ENCODE measurements at regions not wholly inside any gene's neighbourhood (a gene's known extent, or its start where the extent isn't known, plus 50 kb on each side); places are given as distances from the start of the nearest gene placed in this dataset.

GRCh38 chr12:88643685-88644084 is 63.4 kb upstream of the KITLG start:
- no peak for DNase-seq
- H3K36me3 ChIP-seq (ENCODE audit: control insufficient read depth, insufficient read depth, low read length) = no peaks in the 10 kb centered on the region
- no peaks in the 10 kb centered on the region for H3K4me1 Mint-ChIP-seq
- TF ChIP-seq CTCF (conservative IDR thresholded peaks at IDR 0.05) = no peak
- no peaks in the 10 kb centered on the region for H3K9me3 Mint-ChIP-seq
- no peaks in the 10 kb centered on the region for H3K36me3 Mint-ChIP-seq (ENCODE audit: low read depth)
- H3K9me3 ChIP-seq (ENCODE audit: control insufficient read depth, low read length) = no peaks in the 10 kb centered on the region
- no peaks in the 10 kb centered on the region for H3K27me3 Mint-ChIP-seq (ENCODE audit: insufficient read depth)
- H3K27ac ChIP-seq (ENCODE audit: low read depth, low read length) = no peak overlapping the region
- H3K4me3 ChIP-seq (ENCODE audit: low read length) = no peak overlapping the region
- 100% methylated on average over 1 of the region's 2 CpGs; no CpG with 5 or more reads in 1 of the 2 experiments for WGBS, 2 experiments (ENCODE audit: insufficient coverage in 1 of 2, insufficient read length in 1 of 2)
- H3K27me3 ChIP-seq (ENCODE audit: control insufficient read depth, insufficient read depth, low read length, poor library complexity, severe bottlenecking) = no peaks in the 10 kb centered on the region
- H3K4me3 Mint-ChIP-seq = no peak overlapping the region
- H3K27ac Mint-ChIP-seq = no peak overlapping the region
- no peaks in the 10 kb centered on the region for H3K4me1 ChIP-seq (ENCODE audit: control insufficient read depth, insufficient read depth, low read length)
- no peak overlapping the region for H3K9ac ChIP-seq (ENCODE audit: extremely low read depth, low read length, poor library complexity, severe bottlenecking)

- Histone ChIP-seq H3K4me3 (ENCODE audit: low read length) (no peak overlapping the region), H3K27ac (ENCODE audit: low read depth, low read length) (no peak overlapping the region), H3K9me3 (ENCODE audit: control insufficient read depth, low read length) (no peaks in the 10 kb centered on the region), H3K27me3 (ENCODE audit: control insufficient read depth, insufficient read depth, low read length, poor library complexity, severe bottlenecking) (no peaks in the 10 kb centered on the region), H3K4me1 (ENCODE audit: control insufficient read depth, insufficient read depth, low read length) (no peaks in the 10 kb centered on the region), H3K36me3 (ENCODE audit: control insufficient read depth, insufficient read depth, low read length) (no peaks in the 10 kb centered on the region), H3K9ac (ENCODE audit: extremely low read depth, low read length, poor library complexity, severe bottlenecking) (no peak overlapping the region)
- WGBS, 2 experiments (ENCODE audit: insufficient coverage in 1 of 2, insufficient read length in 1 of 2) = 100% methylated on average over 1 of the region's 1 CpG; no CpG with 5 or more reads in 1 of the 2 experiments
- Mint-ChIP-seq H3K4me3 (no peak overlapping the region), H3K9me3 (no peaks in the 10 kb centered on the region), H3K27me3 (ENCODE audit: insufficient read depth) (no peaks in the 10 kb centered on the region), H3K36me3 (ENCODE audit: low read depth) (no peaks in the 10 kb centered on the region), H3K27ac (no peak overlapping the region), H3K4me1 (no peaks in the 10 kb centered on the region)
- no peak for DNase-seq
- TF ChIP-seq CTCF (conservative IDR thresholded peaks at IDR 0.05) = no peak
Measured at GRCh38 chr12:88642675-88643431, 62.6 kb upstream of the KITLG start.

- H3K36me3 ChIP-seq (ENCODE audit: control insufficient read depth, insufficient read depth, low read length) = no peaks in the 10 kb centered on the region
- DNase-seq = no peak
- WGBS, 2 experiments (ENCODE audit: insufficient coverage in 1 of 2, insufficient read length in 1 of 2) = 79 to 86% methylated on average over 5 to 6 of the region's 6 CpGs
- Mint-ChIP-seq H3K4me3 (no peak overlapping the region), H3K27ac (no peak overlapping the region), H3K4me1 (no peaks in the 10 kb centered on the region), H3K9me3 (no peaks in the 10 kb centered on the region), H3K36me3 (ENCODE audit: low read depth) (no peaks in the 10 kb centered on the region), H3K27me3 (ENCODE audit: insufficient read depth) (no peaks in the 10 kb centered on the region)
- H3K27ac ChIP-seq (ENCODE audit: low read depth, low read length) = no peak overlapping the region
- H3K9ac ChIP-seq (ENCODE audit: extremely low read depth, low read length, poor library complexity, severe bottlenecking) = no peak overlapping the region
- no peak overlapping the region for H3K4me3 ChIP-seq (ENCODE audit: low read length)
- H3K27me3 ChIP-seq (ENCODE audit: control insufficient read depth, insufficient read depth, low read length, poor library complexity, severe bottlenecking) = no peaks in the 10 kb centered on the region
- no peaks in the 10 kb centered on the region for H3K9me3 ChIP-seq (ENCODE audit: control insufficient read depth, low read length)
- TF ChIP-seq CTCF (conservative IDR thresholded peaks at IDR 0.05) = no peak
- H3K4me1 ChIP-seq (ENCODE audit: control insufficient read depth, insufficient read depth, low read length) = no peaks in the 10 kb centered on the region
Measured at GRCh38 chr12:88638966-88639760, 58.9 kb upstream of the KITLG start.
